ENCODE measurements at regions not wholly inside any gene's neighbourhood (a gene's known extent, or its start where the extent isn't known, plus 50 kb on each side); places are given as distances from the start of the nearest gene placed in this dataset.

- Histone ChIP-seq H3K27me3 (ENCODE audit: low read length) (no peaks in the 10 kb centered on the region), H3K79me2 (ENCODE audit: low read length) (no peaks in the 10 kb centered on the region), H3K9ac (ENCODE audit: low read length) (no peak overlapping the region), H3K9me3 (ENCODE audit: low read length) (no peaks in the 10 kb centered on the region), H3K4me1 (ENCODE audit: insufficient read depth, low read length) (no peaks in the 10 kb centered on the region), H3K27ac (ENCODE audit: low read length) (no peak overlapping the region), H3K9me2 (replicated peaks; ENCODE audit: low read length) (no peaks in the 10 kb centered on the region), H3K4me2 (ENCODE audit: low read length) (no peak overlapping the region), H4K20me1 (ENCODE audit: low read length) (no peaks in the 10 kb centered on the region), H3K36me3 (ENCODE audit: low read depth, low read length) (no peaks in the 10 kb centered on the region), H3F3A (ENCODE audit: low read length, unreplicated experiment) (no peaks in the 10 kb centered on the region), H2AFZ (ENCODE audit: low read length) (no peak overlapping the region), H3K4me3 (ENCODE audit: low read length) (no peak overlapping the region)
- TF ChIP-seq EZH2 (IDR thresholded peaks at IDR 0.05; ENCODE audit: low read length, unreplicated experiment) (no peak), EZH2phosphoT487 (IDR thresholded peaks at IDR 0.05; ENCODE audit: borderline replicate concordance, low read length) (no peak), CTCF (conservative IDR thresholded peaks at IDR 0.05; ENCODE audit: low read depth, low read length) (no peak)
- intact Hi-C loops (cut with micrococcal nuclease), result no loop called here
- DNase-seq, result no peak
- no peak for ATAC-seq
- ChIA-PET CTCF (no interaction called here), POLR2A (ENCODE audit: unreplicated experiment) (no interaction called here)
- no TSS peak for BruUV-seq (replicated peaks)
Measured at GRCh38 chr18:51453594-51453993, 256.1 kb upstream of the MEX3C start.

- no peaks in the 10 kb centered on the region for H4K20me1 ChIP-seq (ENCODE audit: low read length)
- no peak overlapping the region for H2AFZ ChIP-seq (ENCODE audit: low read length)
- no peak overlapping the region for H3K4me3 ChIP-seq (ENCODE audit: low read length)
- DNase-seq (no peak), ATAC-seq (no peak)
- intact Hi-C loops (cut with micrococcal nuclease), result no loop called here
- no peaks in the 10 kb centered on the region for H3K27me3 ChIP-seq (ENCODE audit: low read length)
- ChIA-PET POLR2A (ENCODE audit: unreplicated experiment) (no interaction called here), CTCF (no interaction called here)
- H3K27ac ChIP-seq (ENCODE audit: low read length), result no peak overlapping the region
- no TSS peak for BruUV-seq (replicated peaks)
- H3F3A ChIP-seq (ENCODE audit: low read length, unreplicated experiment), result no peaks in the 10 kb centered on the region
- H3K36me3 ChIP-seq (ENCODE audit: low read depth, low read length), result no peaks in the 10 kb centered on the region
- no peaks in the 10 kb centered on the region for H3K4me1 ChIP-seq (ENCODE audit: insufficient read depth, low read length)
- H3K4me2 ChIP-seq (ENCODE audit: low read length), result no peak overlapping the region
- no peak for TF ChIP-seq EZH2phosphoT487 (IDR thresholded peaks at IDR 0.05; ENCODE audit: borderline replicate concordance, low read length)
- TF ChIP-seq CTCF (conservative IDR thresholded peaks at IDR 0.05; ENCODE audit: low read depth, low read length), result no peak
- no peak for TF ChIP-seq EZH2 (IDR thresholded peaks at IDR 0.05; ENCODE audit: low read length, unreplicated experiment)
- H3K79me2 ChIP-seq (ENCODE audit: low read length), result no peaks in the 10 kb centered on the region
- H3K9me3 ChIP-seq (ENCODE audit: low read length), result no peaks in the 10 kb centered on the region
- H3K9me2 ChIP-seq (replicated peaks; ENCODE audit: low read length), result no peaks in the 10 kb centered on the region
- no peak overlapping the region for H3K9ac ChIP-seq (ENCODE audit: low read length)
Measured at GRCh38 chr18:51458861-51459260, 261.4 kb upstream of the MEX3C start.

- Histone ChIP-seq H3K4me1 (ENCODE audit: insufficient read depth, low read length) (no peaks in the 10 kb centered on the region), H4K20me1 (ENCODE audit: low read length) (no peaks in the 10 kb centered on the region), H3K4me2 (ENCODE audit: low read length) (no peak overlapping the region), H3K9ac (ENCODE audit: low read length) (no peak overlapping the region), H3K36me3 (ENCODE audit: low read depth, low read length) (no peaks in the 10 kb centered on the region), H3F3A (ENCODE audit: low read length, unreplicated experiment) (no peaks in the 10 kb centered on the region), H3K79me2 (ENCODE audit: low read length) (no peaks in the 10 kb centered on the region), H3K9me2 (replicated peaks; ENCODE audit: low read length) (no peaks in the 10 kb centered on the region), H3K4me3 (ENCODE audit: low read length) (no peak overlapping the region), H2AFZ (ENCODE audit: low read length) (no peak overlapping the region), H3K27ac (ENCODE audit: low read length) (no peak overlapping the region), H3K27me3 (ENCODE audit: low read length) (no peaks in the 10 kb centered on the region), H3K9me3 (ENCODE audit: low read length) (no peaks in the 10 kb centered on the region)
- TF ChIP-seq EZH2phosphoT487 (IDR thresholded peaks at IDR 0.05; ENCODE audit: borderline replicate concordance, low read length), result no peak
- no peak for TF ChIP-seq CTCF (conservative IDR thresholded peaks at IDR 0.05; ENCODE audit: low read depth, low read length)
- no peak for TF ChIP-seq EZH2 (IDR thresholded peaks at IDR 0.05; ENCODE audit: low read length, unreplicated experiment)
- ChIA-PET POLR2A (ENCODE audit: unreplicated experiment) (no interaction called here), CTCF (no interaction called here)
- BruUV-seq (replicated peaks), result no TSS peak
- no peak for ATAC-seq
- intact Hi-C loops (cut with micrococcal nuclease), result no loop called here
- DNase-seq, result no peak
Measured at GRCh38 chr18:51461956-51462355, 264.5 kb upstream of the MEX3C start.
